Activated CD4-positive, alpha-beta memory T cell treated with anti-CD3 and anti-CD28 coated beads, Interleukin-2, amount 10 ng/mL, durations not matched to agents 7 days and 5 days (primary cell): ENCODE measurements at regions not wholly inside any gene's neighbourhood (a gene's known extent, or its start where the extent isn't known, plus 50 kb on each side); places are given as distances from the start of the nearest gene placed in this dataset.

Experiments
- CTCF ChIA-PET: fragments of 350-600 bp; sonication (Branson Sonifier 250); formaldehyde crosslinking; loops from one replicate; lab custom pipeline; 2021; ENCODE audit warnings: antibody characterized with exemption, inconsistent platforms; lab: Charles Lee
- POLR2A ChIA-PET: fragments of 350-600 bp; sonication (Branson Sonifier 250); formaldehyde crosslinking; loops from one replicate; lab custom pipeline; 2021; ENCODE audit warnings: antibody characterized with exemption; lab: Charles Lee
- DNase-seq: peaks from one replicate; pipeline ENCODE4 v3.0.0-alpha.2; 2020
- H3K27ac Mint-ChIP-seq: one replicate; pipeline ENCODE4 v1.8.0; 2021; ENCODE audit warnings: mild to moderate bottlenecking, mixed read lengths
- H3K27me3 Mint-ChIP-seq: one replicate; pipeline ENCODE4 v1.8.0; 2021; ENCODE audit warnings: mixed read lengths
- H3K36me3 Mint-ChIP-seq: one replicate; pipeline ENCODE4 v1.8.0; 2021; ENCODE audit warnings: low read depth, mixed read lengths
- H3K4me1 Mint-ChIP-seq: one replicate; pipeline ENCODE4 v1.8.0; 2021; ENCODE audit warnings: mixed read lengths
- H3K4me3 Mint-ChIP-seq: one replicate; pipeline ENCODE4 v1.8.0; 2021; ENCODE audit warnings: mild to moderate bottlenecking, mixed read lengths
- H3K9me3 Mint-ChIP-seq: one replicate; pipeline ENCODE4 v1.8.0; 2021; ENCODE audit warnings: mixed read lengths

- peaks cover 1% of the 10 kb centered on the region for H3K4me1 Mint-ChIP-seq
- H3K4me3 Mint-ChIP-seq = no peak overlapping the region
- H3K9me3 Mint-ChIP-seq = no peaks in the 10 kb centered on the region
- POLR2A ChIA-PET = no interaction called here
- CTCF ChIA-PET = no interaction called here
- no peaks in the 10 kb centered on the region for H3K27me3 Mint-ChIP-seq
- DNase-seq = no peak
- H3K27ac Mint-ChIP-seq = no peak overlapping the region
- no peaks in the 10 kb centered on the region for H3K36me3 Mint-ChIP-seq
These were observed 71.9 kb downstream of the OAT start for GRCh38 chr10:124346831-124347230.

DNA sequence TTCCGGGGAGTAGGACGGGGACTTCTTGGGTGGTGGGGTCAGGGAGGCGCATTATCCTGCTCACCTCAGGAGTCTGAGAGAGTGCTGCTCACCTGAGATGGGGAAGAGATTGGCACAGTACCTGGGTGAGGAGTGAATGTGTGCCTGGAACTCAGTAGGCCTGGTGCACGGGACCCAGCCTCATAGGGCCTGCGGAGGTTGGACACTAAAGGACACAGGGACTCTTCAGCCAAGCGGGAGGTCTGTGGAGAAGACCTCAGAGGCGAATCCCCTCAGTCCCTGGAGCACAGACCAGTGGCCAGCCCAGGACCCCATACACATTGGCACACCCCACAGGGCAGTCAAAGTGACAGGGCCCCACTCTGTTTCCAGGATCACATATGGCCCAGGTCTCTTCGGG, 73.2 kb downstream of the OAT start:
- DNase-seq = no peak
- H3K36me3 Mint-ChIP-seq = no peaks in the 10 kb centered on the region
- no peaks in the 10 kb centered on the region for H3K9me3 Mint-ChIP-seq
- no peaks in the 10 kb centered on the region for H3K27me3 Mint-ChIP-seq
- POLR2A ChIA-PET = no interaction called here
- no peak overlapping the region for H3K4me3 Mint-ChIP-seq
- no peak overlapping the region for H3K27ac Mint-ChIP-seq
- H3K4me1 Mint-ChIP-seq = peaks cover 2% of the 10 kb centered on the region
- CTCF ChIA-PET = no interaction called here

- no peaks in the 10 kb centered on the region for H3K36me3 Mint-ChIP-seq
- no peak for DNase-seq
- no peak overlapping the region for H3K4me3 Mint-ChIP-seq
- CTCF ChIA-PET = no interaction called here
- H3K27ac Mint-ChIP-seq = no peak overlapping the region
- POLR2A ChIA-PET = no interaction called here
- peaks cover 2% of the 10 kb centered on the region for H3K4me1 Mint-ChIP-seq
- no peaks in the 10 kb centered on the region for H3K27me3 Mint-ChIP-seq
- no peaks in the 10 kb centered on the region for H3K9me3 Mint-ChIP-seq
These were observed 73.8 kb downstream of the OAT start for GRCh38 chr10:124344931-124345330.

DNA sequence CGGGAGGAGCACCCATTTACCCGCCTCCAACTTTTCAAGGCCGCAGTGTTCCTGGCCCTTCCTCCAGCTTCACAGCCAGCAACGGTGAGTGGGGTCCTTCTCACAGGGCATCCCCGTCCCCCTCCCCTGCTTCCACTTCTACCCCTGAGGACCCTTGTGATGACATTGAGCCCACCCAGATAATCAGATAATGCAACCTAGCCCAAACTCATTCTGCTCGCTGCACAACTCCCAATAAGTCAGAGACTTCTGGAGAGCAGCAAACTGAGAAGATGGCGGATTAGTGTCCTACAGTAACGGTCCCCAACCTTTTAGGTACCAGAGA, 74.5 kb downstream of the OAT start:
- Mint-ChIP-seq H3K36me3 (no peaks in the 10 kb centered on the region), H3K4me1 (peaks cover 2% of the 10 kb centered on the region), H3K4me3 (no peak overlapping the region), H3K9me3 (no peaks in the 10 kb centered on the region), H3K27ac (no peak overlapping the region), H3K27me3 (no peaks in the 10 kb centered on the region)
- DNase-seq = no peak
- POLR2A ChIA-PET = no interaction called here
- CTCF ChIA-PET = no interaction called here

DNA sequence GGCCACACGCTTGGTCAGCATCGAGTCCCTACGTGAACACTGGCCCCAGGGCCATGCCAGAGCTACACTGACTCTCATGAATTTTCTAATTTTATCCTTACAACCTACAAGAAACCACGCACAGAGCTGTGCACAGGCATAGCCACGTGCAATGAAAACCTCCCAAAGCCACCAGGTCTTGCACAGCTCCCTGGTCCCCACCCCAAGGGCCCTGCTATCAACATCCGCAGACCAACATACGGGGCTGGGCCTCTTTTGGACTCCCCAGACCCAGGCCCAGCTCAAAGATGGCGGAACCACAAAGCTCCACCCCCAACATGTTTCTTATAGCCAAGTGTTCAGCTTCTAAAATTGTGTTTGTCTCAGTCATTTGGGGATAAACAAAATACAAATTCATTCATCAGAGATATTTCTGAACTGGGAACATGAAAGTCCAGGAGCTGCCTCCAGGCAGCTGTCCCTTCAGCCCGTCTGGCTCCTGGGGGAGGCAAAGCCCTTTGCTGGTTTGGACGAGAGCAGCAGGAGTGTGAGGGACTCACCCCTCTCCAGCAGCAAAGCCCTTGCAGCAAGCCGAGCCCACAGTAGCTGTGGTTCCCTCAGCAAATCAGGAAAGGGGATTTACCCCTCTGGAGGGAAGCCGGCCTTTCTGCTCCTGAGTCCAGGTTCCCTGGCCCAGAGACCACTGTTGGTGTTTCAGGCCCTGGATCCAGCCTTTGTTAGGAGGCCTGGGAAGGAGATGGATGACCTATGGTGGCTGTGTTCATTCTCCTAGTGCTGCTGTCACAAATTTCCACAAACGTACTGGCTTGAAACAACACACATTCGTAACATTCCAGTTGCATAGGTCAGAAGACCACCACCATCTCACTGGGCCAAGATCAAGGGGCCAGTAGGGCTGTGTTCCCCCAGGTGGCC, 75.1 kb downstream of the OAT start:
- POLR2A ChIA-PET = no interaction called here
- Mint-ChIP-seq H3K4me3 (no peak overlapping the region), H3K4me1 (peaks cover 2% of the 10 kb centered on the region), H3K36me3 (no peaks in the 10 kb centered on the region), H3K9me3 (no peaks in the 10 kb centered on the region), H3K27ac (no peak overlapping the region), H3K27me3 (no peaks in the 10 kb centered on the region)
- DNase-seq = no peak
- CTCF ChIA-PET = interaction anchor here (0.6 kb wide), 1 partner anchor 81 kb away, joined by 3 read pairs; no protein-coding TSS in a partner anchor

DNA sequence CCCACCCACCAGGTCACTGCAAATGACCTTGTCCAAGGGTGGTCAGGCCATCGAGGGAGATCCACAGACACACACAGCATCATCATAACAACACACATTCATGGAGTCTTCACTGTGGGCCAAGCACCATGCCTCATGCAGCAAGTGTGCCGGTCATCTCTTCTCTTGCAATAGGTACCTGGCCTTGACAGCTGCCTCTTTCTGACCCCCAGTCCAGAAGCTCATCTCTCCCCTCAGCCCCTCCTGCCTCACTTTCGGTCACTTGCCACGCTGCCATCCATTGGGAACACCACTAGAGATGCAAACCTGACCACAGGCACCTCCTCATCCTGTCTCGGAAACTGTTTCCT, 75.9 kb downstream of the OAT start:
- ChIA-PET CTCF (no interaction called here), POLR2A (no interaction called here)
- Mint-ChIP-seq H3K4me3 (no peak overlapping the region), H3K4me1 (peaks cover 2% of the 10 kb centered on the region), H3K27ac (no peak overlapping the region), H3K27me3 (no peaks in the 10 kb centered on the region), H3K9me3 (no peaks in the 10 kb centered on the region), H3K36me3 (no peaks in the 10 kb centered on the region)
- no peak for DNase-seq

- CTCF ChIA-PET = no interaction called here
- no peak for DNase-seq
- no peak overlapping the region for H3K27ac Mint-ChIP-seq
- H3K27me3 Mint-ChIP-seq = no peaks in the 10 kb centered on the region
- peaks cover 2% of the 10 kb centered on the region for H3K4me1 Mint-ChIP-seq
- H3K4me3 Mint-ChIP-seq = no peak overlapping the region
- H3K36me3 Mint-ChIP-seq = no peaks in the 10 kb centered on the region
- no peaks in the 10 kb centered on the region for H3K9me3 Mint-ChIP-seq
- POLR2A ChIA-PET = no interaction called here
These were observed 76.4 kb downstream of the OAT start for GRCh38 chr10:124342136-124342820.

- peaks cover 2% of the 10 kb centered on the region for H3K4me1 Mint-ChIP-seq
- no peaks in the 10 kb centered on the region for H3K36me3 Mint-ChIP-seq
- no peak overlapping the region for H3K27ac Mint-ChIP-seq
- no peaks in the 10 kb centered on the region for H3K27me3 Mint-ChIP-seq
- ChIA-PET POLR2A (no interaction called here), CTCF (no interaction called here)
- no peaks in the 10 kb centered on the region for H3K9me3 Mint-ChIP-seq
- H3K4me3 Mint-ChIP-seq = no peak overlapping the region
- DNase-seq = peak; percentile 20
These were observed 77.0 kb downstream of the OAT start for GRCh38 chr10:124341768-124342135.

DNA sequence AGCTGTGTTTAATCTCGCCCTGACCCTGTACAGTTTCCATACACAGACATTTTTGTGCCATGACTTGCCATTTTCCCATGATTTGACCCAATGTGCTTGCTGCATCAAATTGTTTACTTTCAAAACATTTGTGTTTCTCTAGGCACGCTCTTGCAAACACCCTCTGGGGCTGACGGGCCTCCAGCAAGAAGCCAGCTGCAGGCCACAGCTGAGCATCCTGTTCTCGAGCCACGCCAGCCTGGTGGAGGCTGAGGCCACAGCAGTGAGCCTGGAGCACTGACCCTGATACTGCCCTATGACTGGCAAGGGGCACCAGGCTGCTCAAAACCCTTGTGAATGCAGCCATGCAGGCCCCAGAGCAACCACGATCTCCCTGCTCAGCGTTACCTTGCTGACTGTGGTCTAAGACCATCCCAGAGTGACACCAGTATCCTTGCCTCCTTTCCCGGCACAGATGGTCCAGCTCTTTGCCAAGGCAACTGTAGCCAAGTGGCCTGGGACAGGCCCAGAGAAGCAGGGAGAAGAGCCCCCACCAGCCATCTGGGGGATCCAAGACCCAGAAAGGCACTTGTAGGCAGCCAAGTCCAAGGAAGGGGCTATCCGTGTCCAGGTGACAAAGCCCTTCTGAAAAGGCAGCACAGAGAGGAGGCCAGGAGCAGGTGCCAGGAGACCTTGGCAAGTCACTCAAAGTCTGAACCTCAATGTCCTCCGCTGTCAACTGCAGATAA, 78.5 kb downstream of the OAT start:
- DNase-seq = no peak
- ChIA-PET POLR2A (no interaction called here), CTCF (interaction anchor here (1.0 kb wide), 1 partner anchor 49 kb away, joined by 3 read pairs; no protein-coding TSS in a partner anchor)
- Mint-ChIP-seq H3K9me3 (no peaks in the 10 kb centered on the region), H3K4me1 (peaks cover 2% of the 10 kb centered on the region), H3K4me3 (no peak overlapping the region), H3K27me3 (no peaks in the 10 kb centered on the region), H3K27ac (no peak overlapping the region), H3K36me3 (no peaks in the 10 kb centered on the region)

DNA sequence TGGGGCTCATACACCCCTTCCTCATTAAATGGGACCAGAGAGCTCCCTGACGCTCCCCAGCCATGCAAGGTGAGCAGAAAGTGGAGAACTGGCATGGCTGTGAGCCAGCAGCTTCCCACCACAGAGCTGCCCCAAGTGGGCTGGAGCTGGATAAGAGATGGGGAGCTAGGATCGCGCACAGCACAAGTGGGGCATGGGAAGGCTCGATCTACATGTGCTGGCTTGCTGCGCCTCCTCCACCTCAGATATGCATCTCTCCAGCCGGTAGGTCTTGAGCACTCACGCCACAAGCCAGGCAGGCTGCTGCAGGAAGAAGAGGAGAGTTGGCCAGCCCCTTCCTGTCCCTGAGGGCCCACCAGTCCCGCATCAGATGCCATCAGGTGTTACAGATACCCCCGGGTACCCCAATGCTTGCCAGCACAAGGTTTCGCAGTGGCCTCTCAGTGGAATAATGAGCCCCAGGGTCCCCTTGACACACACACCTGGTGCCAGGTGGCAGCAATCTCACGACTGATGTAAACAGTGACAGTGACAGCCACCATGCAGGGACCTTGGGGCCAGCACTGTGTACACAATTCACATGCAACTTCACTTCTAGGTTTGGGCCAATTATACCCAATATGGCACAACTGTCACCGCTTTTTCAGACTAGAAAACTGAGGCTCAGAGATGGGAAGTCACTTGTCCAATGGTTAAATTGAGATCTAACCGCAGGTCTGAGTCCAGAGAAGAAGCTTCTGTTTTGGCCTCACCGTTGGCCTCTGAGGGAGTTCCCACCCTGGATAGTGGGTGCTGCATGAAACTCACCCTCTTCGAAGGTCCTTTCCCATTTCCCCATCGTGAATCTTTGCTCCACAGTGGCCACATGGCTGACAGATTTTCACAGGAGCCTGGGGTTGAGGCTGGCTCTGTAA, 79.3 kb downstream of the OAT start:
- H3K4me1 Mint-ChIP-seq = peaks cover 2% of the 10 kb centered on the region
- ChIA-PET POLR2A (no interaction called here), CTCF (interaction anchor here (1.0 kb wide), 1 partner anchor 50 kb away, joined by 3 read pairs; no protein-coding TSS in a partner anchor)
- no peak for DNase-seq
- H3K4me3 Mint-ChIP-seq = no peak overlapping the region
- no peaks in the 10 kb centered on the region for H3K9me3 Mint-ChIP-seq
- no peak overlapping the region for H3K27ac Mint-ChIP-seq
- H3K27me3 Mint-ChIP-seq = no peaks in the 10 kb centered on the region
- no peaks in the 10 kb centered on the region for H3K36me3 Mint-ChIP-seq

GRCh38 chr10:124338276-124338925, 80.3 kb downstream of the OAT start:
- CTCF ChIA-PET = no interaction called here
- no peaks in the 10 kb centered on the region for H3K9me3 Mint-ChIP-seq

DNA sequence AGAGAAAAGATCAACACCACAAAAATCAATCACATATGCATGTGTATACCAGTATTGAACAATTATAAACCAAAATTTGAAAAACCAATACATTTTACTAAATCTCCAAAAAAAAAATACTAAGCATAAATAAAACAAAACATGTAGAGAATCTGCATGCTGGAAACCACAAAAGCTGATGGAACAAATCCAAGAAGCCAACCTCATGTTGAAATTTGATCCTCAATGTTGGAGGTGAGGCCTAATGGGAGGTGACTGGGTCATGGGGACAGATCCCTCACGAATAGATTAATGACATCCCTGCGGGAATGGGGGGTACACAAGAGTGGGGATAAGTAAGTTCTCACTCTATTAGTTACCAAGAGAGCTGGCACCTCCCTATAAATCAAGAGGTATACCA, 82.5 kb downstream of the OAT start:
- H3K4me3 Mint-ChIP-seq = no peak overlapping the region

More at GRCh38 chr10:124338276-124338925, 80.3 kb downstream of the OAT start:
- Mint-ChIP-seq H3K27ac (no peak overlapping the region), H3K36me3 (no peaks in the 10 kb centered on the region), H3K4me3 (no peak overlapping the region), H3K27me3 (no peaks in the 10 kb centered on the region), H3K4me1 (peaks cover 2% of the 10 kb centered on the region)
- DNase-seq = no peak
- POLR2A ChIA-PET = no interaction called here

More for the DNA sequence above, 82.5 kb downstream of the OAT start:
- no peaks in the 10 kb centered on the region for H3K4me1 Mint-ChIP-seq
- ChIA-PET POLR2A (no interaction called here), CTCF (no interaction called here)
- no peak overlapping the region for H3K27ac Mint-ChIP-seq
- H3K36me3 Mint-ChIP-seq = no peaks in the 10 kb centered on the region
- H3K27me3 Mint-ChIP-seq = peaks cover 17% of the 10 kb centered on the region
- H3K9me3 Mint-ChIP-seq = no peaks in the 10 kb centered on the region
- DNase-seq = no peak
